GM21390 (cell line): ENCODE measurements at regions not wholly inside any gene's neighbourhood (a gene's known extent, or its start where the extent isn't known, plus 50 kb on each side); places are given as distances from the start of the nearest gene placed in this dataset.
"Not testable (repeated sequence)": the region's sequence is repeated elsewhere in the genome, so short reads cannot be mapped to it uniquely, and the experiment has no call there.

Experiments
- ATAC-seq: cut with Tn5 transposase; IDR thresholded peaks from one replicate; pipeline ENCODE4 v1.9.1; 2021; ENCODE audit not compliant: unreplicated experiment

GRCh38 chr1:195763907-195764374 lies 844.3 kb downstream of the KCNT2 start:
- no peak for ATAC-seq

GRCh38 chr1:195763146-195763906 lies 844.9 kb downstream of the KCNT2 start:
- no peak for ATAC-seq

DNA sequence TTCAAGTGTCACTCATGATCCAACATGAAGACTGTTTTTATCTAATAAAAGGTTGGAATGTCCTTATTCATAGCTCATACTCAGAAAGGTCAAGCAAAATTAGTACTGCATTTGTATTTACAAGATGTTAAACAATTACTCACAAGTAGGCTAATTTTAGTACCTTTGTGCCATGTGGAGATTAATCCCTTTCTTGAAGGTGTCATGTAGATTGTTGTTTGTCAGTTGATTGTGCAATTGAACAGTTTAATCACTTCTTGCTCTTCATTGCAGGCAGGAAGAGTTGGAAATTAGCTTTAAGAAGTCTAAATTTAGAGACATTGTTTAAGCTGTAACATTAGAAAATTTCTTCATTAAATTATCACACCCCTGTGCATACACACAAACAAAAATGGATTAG lies 847.1 kb downstream of the KCNT2 start:
- ATAC-seq: no peak

GRCh38 chr1:195756109-195756508 lies 852.1 kb downstream of the KCNT2 start:
- ATAC-seq: no peak

DNA sequence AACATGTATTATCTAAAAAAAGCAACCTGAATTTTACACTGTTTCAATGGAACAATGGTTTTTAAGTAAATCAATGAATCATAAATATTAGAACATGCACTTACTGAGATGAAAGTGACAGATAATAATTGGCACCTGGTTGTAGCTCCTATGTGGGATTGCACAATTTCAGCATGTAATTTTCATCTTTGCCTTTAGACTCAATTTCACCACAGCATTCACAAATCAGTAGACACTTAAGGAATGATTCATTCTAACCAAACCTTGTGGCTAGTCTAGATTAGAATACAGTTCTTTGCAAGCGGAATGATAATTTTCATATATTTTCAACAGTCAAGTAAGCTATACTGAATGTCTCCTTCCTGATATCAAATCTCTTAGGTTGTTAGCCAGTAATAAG lies 853.4 kb downstream of the KCNT2 start:
- no peak for ATAC-seq

DNA sequence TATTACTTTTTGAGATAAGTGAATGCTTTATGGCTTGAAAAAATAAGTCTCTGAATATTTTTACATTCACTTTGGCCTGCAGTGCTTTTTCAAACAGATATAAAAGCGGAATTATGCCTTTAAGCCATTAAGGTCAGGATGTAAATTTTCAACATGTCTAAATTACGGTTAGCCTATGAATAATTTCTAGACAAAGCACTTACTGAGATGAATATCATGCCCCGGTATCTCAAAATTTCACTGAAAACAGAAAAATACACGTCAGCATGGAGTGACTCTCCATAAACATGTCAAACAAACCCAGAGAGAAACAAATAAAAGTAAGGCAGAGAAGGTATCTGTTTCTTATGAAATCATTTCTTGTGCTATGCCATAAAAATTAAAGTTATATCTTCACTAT lies 853.9 kb downstream of the KCNT2 start:
- no peak for ATAC-seq

- no peak for ATAC-seq
Measured at GRCh38 chr1:195748969-195749368, 859.3 kb downstream of the KCNT2 start.

GRCh38 chr1:195745189-195746010 lies 862.8 kb downstream of the KCNT2 start:
- no peak for ATAC-seq

DNA sequence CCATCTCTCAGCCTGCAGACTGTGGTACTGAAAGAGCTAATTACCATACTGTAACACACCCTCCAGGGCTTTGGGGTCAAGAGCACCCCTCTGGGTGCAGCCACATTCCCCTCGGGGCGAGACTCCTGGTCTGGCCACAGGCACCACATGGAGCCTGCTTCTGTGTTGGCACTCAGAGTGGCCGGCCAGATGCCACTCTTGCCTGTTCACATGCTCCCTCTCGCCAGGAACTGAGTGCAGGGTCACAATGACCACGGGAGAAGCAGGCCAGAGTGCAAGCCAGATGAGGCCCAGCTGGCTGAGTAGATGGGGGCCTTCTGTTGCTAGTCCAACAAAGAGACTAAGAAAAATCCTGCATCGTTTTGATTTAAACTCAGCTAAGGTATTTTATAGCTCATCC lies 864.0 kb downstream of the KCNT2 start:
- ATAC-seq: no peak

DNA sequence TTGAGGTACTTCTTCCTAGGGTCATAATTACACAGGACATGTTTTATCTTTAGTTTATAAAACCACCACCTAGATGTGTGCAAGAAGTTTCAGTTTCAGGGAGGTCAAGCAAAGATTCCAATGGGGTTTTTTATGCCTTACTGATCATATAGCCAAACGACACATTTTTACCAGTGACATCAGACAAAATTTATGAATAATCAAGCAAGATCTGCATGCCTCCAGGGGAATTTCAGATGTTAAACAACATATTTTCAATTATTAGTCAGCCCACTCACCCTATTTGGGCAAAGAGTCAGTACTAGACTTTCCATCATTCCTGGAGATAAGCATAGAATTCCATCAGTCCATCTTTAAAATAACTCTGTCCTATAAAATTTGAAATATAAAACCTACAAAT lies 867.4 kb downstream of the KCNT2 start:
- no peak for ATAC-seq

DNA sequence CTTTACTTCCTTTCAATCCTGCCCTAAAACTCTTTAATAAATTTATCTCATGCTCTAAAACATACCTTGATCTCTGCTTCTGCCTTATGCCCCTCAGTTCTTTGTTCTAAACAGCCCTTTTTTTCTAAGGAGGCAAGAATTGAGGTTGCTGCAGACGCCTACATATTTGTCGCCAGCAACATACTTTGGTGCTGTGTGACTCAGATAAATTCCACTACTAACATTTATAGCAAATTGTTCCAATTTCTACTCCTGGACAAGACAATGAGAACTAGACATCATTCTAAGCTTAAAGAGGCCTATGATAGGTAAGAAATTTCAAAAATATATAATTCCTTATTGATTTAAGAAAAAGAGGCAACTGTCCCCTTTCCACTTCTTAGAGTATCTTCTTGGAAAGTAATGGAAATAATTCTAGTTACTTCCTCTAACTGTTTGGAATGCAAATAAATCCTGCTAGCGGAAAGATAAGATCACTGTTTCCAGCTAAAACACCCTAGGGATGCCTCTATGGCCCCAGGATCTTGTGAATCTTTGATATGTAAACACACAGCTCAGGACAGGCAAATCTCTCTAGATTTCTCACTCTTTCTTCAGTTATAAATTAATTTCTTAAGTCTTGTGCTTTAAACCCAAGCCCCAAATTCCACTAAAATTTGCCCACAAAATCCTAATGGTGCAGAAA lies 869.1 kb downstream of the KCNT2 start:
- no peak for ATAC-seq

- ATAC-seq: no peak
Measured at GRCh38 chr1:195735140-195735539, 873.1 kb downstream of the KCNT2 start.

DNA sequence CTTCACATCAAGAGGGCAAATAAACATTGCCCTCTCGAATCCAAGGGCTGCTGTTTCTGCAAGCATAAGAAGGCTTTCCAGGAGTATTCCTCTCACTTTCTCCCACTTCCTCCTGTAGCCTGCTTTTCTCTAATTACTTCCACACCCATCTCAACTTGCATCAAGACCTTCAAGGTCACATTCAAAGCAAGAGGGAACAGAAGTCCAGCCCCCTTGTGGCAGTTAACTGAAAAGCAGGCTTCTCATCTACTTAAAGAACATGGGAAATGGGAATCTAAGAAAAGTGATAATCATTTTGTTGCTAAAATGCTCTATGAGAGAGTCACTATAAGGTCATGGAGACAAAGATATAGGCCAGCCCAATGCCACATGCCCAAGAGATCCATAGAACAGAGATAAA lies 874.4 kb downstream of the KCNT2 start:
- ATAC-seq: peak; percentile 67

- ATAC-seq: no peak
Measured at GRCh38 chr1:195733408-195733807, 874.8 kb downstream of the KCNT2 start.

- no peak for ATAC-seq
Measured at GRCh38 chr1:195731385-195731784, 876.9 kb downstream of the KCNT2 start.

DNA sequence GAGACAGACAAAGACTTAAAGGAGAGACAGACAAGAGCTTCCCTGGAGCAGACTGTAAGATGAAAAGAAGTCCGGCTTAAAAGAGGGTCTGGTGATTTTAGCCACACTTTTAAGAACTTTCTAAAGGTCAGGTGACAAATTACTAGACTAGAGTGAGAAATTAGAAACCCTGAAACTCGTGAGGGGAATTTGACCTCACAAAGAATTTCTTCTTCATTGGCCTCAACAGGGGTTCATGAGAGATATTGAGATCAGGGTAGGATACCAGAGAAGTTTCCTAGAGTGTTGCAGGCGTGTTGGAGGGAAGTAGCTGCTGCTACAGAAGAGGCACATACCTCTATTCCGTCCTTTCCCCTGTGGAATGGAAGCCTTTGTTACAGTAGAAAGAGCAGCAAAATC lies 884.4 kb downstream of the KCNT2 start:
- ATAC-seq: no peak

DNA sequence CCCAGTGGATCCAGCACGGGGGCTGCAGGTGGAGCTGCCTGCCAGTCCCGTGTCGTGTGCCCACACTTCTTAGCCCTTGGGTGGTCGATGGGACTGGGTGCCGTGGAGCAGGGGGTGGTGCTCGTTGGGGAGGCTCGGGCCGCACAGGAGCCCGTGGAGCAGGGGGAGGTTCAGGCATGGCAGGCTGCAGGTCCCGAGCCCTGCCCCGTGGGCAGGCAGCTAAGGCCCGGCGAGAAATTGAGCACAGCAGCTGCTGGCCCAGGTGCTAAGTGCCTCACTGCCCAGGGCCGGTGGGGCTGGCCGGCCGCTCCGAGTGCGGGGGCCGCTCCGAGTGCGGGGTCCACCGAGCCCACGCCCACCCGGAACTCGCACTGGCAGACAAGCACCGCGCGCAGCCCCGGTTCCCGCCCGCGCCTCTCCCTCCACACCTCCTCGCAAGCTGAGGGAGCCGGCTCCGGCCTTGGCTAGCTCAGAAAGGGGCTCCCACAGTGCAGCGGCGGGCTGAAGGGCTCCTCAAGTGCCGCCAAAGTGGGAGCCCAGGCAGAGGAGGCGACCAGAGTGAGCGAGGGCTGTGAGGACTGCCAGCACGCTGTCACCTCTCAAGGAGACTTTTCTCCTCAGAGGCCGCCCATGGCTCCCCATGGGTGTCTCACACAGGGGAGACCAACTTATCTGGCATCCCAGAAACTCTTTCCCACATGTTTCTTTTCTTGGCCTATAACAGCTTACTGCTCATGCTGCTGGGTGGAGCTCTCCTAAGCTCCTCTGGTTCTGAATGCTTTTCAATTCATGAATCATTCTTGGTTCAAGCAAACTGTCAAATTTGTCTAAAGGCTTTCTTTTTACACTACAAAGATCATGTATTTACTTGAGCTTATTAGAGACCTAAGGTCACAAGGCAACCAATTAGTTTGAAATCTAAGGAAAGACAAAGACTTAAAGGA lies 885.1 kb downstream of the KCNT2 start:
- ATAC-seq: not testable (repeated sequence)

- ATAC-seq: not testable (repeated sequence)
Measured at GRCh38 chr1:195722146-195722545, 886.1 kb downstream of the KCNT2 start.

GRCh38 chr1:195721210-195721971 lies 886.8 kb downstream of the KCNT2 start:
- ATAC-seq: no peak

DNA sequence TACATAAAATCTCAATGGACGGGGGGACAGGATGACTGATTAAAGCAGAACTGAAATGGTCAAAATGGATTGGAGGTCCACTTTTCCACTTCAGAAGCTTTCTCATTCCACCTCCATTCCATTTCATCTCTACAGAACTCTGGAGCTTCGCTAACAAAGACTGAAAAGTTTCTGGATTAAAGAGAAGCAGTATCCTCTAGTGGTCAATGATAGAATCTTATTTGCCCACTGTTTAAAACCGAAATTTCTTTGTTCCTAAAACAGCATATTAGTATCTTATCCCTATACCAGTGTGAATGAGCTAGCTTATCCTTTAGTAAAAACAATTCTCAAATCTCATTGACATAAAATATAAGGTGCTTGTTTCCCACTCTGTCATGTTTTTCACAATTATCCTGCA lies 890.6 kb downstream of the KCNT2 start:
- no peak for ATAC-seq
